ENCODE measurements at regions not wholly inside any gene's neighbourhood (a gene's known extent, or its start where the extent isn't known, plus 50 kb on each side); places are given as distances from the start of the nearest gene placed in this dataset.

GRCh38 chr1:185446131-185446530, 129.1 kb upstream of the IVNS1ABP start:
- no peak overlapping the region for H2BK5ac ChIP-seq (ENCODE audit: insufficient read length, low read length)
- H3K36me3 Mint-ChIP-seq (ENCODE audit: insufficient read depth in 1 of 3, low read depth in 3 of 3) = no peaks in the 10 kb centered on the region; a peak in 1 of 7 replicates
- no peak overlapping the region for H3K23ac ChIP-seq (ENCODE audit: insufficient read length, low read depth, low read length)
- H4K5ac ChIP-seq (ENCODE audit: insufficient read length, low read depth, low read length) = no peak overlapping the region
- TF ChIP-seq, protein P1, sequence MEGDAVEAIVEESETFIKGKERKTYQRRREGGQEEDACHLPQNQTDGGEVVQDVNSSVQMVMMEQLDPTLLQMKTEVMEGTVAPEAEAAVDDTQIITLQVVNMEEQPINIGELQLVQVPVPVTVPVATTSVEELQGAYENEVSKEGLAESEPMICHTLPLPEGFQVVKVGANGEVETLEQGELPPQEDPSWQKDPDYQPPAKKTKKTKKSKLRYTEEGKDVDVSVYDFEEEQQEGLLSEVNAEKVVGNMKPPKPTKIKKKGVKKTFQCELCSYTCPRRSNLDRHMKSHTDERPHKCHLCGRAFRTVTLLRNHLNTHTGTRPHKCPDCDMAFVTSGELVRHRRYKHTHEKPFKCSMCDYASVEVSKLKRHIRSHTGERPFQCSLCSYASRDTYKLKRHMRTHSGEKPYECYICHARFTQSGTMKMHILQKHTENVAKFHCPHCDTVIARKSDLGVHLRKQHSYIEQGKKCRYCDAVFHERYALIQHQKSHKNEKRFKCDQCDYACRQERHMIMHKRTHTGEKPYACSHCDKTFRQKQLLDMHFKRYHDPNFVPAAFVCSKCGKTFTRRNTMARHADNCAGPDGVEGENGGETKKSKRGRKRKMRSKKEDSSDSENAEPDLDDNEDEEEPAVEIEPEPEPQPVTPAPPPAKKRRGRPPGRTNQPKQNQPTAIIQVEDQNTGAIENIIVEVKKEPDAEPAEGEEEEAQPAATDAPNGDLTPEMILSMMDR (conservative IDR thresholded peaks at IDR 0.05) = no peak
- no peak overlapping the region for H2BK15ac ChIP-seq (ENCODE audit: low read depth, low read length)
- no peak overlapping the region for H2BK12ac ChIP-seq (ENCODE audit: insufficient read length, low read depth, low read length)
- no peak overlapping the region for H2BK120ac ChIP-seq (ENCODE audit: low read depth, low read length, poor library complexity, severe bottlenecking)
- no peak overlapping the region for H3K4me3 Mint-ChIP-seq
- H3K27ac ChIP-seq (ENCODE audit: insufficient read length, low read depth, low read length) = no peak overlapping the region
- H2AFZ ChIP-seq (ENCODE audit: low read length) = no peak overlapping the region
- H4K20me1 ChIP-seq (ENCODE audit: control insufficient read depth, insufficient read depth, insufficient read length) = no peaks in the 10 kb centered on the region
- no peaks in the 10 kb centered on the region for H3K23me2 ChIP-seq (ENCODE audit: insufficient read length, low read depth, low read length, poor library complexity, severe bottlenecking)
- H3K9me3 Mint-ChIP-seq = no peaks in the 10 kb centered on the region
- no peaks in the 10 kb centered on the region for H3K79me1 ChIP-seq (ENCODE audit: insufficient read depth, low read depth, low read length, poor library complexity, severe bottlenecking)
- H3T11ph ChIP-seq (ENCODE audit: low read length) = no peak overlapping the region
- no peak overlapping the region for H3K27ac Mint-ChIP-seq
- no peaks in the 10 kb centered on the region for H3K27me3 ChIP-seq (ENCODE audit: insufficient read depth, low read length)
- no peak overlapping the region for H3K18ac ChIP-seq (ENCODE audit: insufficient read length, low read depth, low read length)
- no peak overlapping the region for H2BK20ac ChIP-seq (ENCODE audit: low read depth, low read length, poor library complexity, severe bottlenecking)
- H3K4me2 ChIP-seq (ENCODE audit: insufficient read depth, insufficient read length, low read length) = no peak overlapping the region
- no peaks in the 10 kb centered on the region for H3K27me3 Mint-ChIP-seq (ENCODE audit: low read depth)
- no peak for DNase-seq
- no peaks in the 10 kb centered on the region for H3K79me2 ChIP-seq (ENCODE audit: insufficient read depth, low read length)
- H3K9me3 ChIP-seq (ENCODE audit: control insufficient read depth, low read depth, low read length) = no peaks in the 10 kb centered on the region
- H2AK5ac ChIP-seq (ENCODE audit: insufficient read length, low read length) = no peak overlapping the region
- no peaks in the 10 kb centered on the region for H3K4me1 Mint-ChIP-seq
- H3K14ac ChIP-seq (ENCODE audit: insufficient read depth, low read length) = no peak overlapping the region
- no peaks in the 10 kb centered on the region for H3K4me1 ChIP-seq (ENCODE audit: insufficient read depth, low read length)
- H3K9ac ChIP-seq (ENCODE audit: extremely low read depth, insufficient read length, low read length) = no peak overlapping the region
- no peak overlapping the region for H3K4ac ChIP-seq (ENCODE audit: low read depth, low read length)
- no peak overlapping the region for H4K91ac ChIP-seq (ENCODE audit: insufficient read length, low read depth, low read length)
- H3K56ac ChIP-seq (ENCODE audit: insufficient read length, low read depth, low read length) = no peak overlapping the region
- H4K8ac ChIP-seq (replicated peaks; ENCODE audit: insufficient read length, low read depth, low read length) = no peak overlapping the region

All from H9 (cell line).